ENCODE measurements at regions not wholly inside any gene's neighbourhood (a gene's known extent, or its start where the extent isn't known, plus 50 kb on each side); places are given as distances from the start of the nearest gene placed in this dataset.

DNA sequence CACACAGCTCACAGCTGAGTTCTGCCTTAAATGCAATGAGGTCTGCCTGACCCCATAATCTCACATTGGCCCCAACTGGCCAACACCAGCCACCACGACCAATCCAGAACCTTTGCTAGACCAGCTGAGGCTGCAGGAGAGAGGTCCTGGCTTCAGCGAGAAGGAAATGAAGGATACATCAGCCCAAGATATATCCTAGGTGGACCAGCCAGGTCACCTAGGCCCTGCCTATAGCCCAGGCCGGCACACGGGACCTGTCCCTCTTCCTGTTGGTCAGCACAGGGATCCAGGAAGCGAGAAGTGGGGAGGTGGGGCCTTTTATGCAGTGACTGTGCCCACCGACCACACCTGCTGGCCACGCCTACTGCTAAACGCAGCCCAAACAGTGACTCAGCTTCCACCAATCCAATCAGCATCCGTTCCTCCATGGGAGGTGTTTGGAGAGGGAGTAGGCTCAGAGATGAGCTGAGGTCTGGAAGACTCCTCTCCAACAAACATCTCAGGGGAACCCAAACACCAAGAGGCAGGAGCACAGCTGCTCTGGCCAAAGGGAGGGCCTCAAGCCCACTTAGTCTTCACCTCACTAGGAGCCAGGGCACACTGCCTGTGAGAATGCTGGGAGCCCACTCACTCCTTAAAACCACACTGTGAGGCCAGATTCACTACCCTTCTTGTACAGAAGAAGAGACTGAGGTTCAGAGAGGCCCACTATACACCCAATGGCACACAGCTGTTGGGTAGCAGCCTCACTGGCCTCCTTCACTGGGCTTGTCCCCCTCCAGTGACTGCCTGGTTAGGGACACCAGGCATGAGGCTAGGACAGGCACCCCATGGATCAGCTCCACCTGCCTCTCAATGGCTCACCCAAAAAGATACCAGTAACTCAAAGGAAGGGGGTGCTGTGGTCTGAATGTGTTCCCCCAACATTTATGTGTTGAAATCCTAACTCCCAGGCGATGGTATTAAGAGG, 51.3 kb upstream of the PPP2R5C start:
- Histone ChIP-seq H4K20me1 (ENCODE audit: insufficient read depth, low read length) (no peaks in the 10 kb centered on the region), H3K4me1 (ENCODE audit: insufficient read depth, low read length, poor library complexity, severe bottlenecking) (peaks cover 6% of the 10 kb centered on the region), H3K9me2 (ENCODE audit: insufficient read depth, low read length) (no peaks in the 10 kb centered on the region), H2AFZ (ENCODE audit: low read length) (no peak overlapping the region), H3K4me3 (ENCODE audit: low read depth, low read length, poor library complexity, severe bottlenecking) (no peak overlapping the region), H3K27ac (ENCODE audit: low read depth, low read length, poor library complexity, severe bottlenecking) (no peak overlapping the region), H3K9me3 (ENCODE audit: low read length) (no peaks in the 10 kb centered on the region), H3K79me2 (ENCODE audit: insufficient read depth, low read depth, low read length) (no peaks in the 10 kb centered on the region), H3K36me3 (ENCODE audit: insufficient read depth, low read length) (no peaks in the 10 kb centered on the region), H3K4me2 (ENCODE audit: low read length) (no peak overlapping the region)
- ChIA-PET CTCF (ENCODE audit: unreplicated experiment) (no interaction called here), POLR2A (interaction anchor here (0.5 kb wide), 1 partner anchor 99 kb away, joined by 8 read pairs; no protein-coding TSS in a partner anchor)
- no peak for DNase-seq (ENCODE audit: low spot score)
- TF ChIP-seq, protein P1, sequence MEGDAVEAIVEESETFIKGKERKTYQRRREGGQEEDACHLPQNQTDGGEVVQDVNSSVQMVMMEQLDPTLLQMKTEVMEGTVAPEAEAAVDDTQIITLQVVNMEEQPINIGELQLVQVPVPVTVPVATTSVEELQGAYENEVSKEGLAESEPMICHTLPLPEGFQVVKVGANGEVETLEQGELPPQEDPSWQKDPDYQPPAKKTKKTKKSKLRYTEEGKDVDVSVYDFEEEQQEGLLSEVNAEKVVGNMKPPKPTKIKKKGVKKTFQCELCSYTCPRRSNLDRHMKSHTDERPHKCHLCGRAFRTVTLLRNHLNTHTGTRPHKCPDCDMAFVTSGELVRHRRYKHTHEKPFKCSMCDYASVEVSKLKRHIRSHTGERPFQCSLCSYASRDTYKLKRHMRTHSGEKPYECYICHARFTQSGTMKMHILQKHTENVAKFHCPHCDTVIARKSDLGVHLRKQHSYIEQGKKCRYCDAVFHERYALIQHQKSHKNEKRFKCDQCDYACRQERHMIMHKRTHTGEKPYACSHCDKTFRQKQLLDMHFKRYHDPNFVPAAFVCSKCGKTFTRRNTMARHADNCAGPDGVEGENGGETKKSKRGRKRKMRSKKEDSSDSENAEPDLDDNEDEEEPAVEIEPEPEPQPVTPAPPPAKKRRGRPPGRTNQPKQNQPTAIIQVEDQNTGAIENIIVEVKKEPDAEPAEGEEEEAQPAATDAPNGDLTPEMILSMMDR (conservative IDR thresholded peaks at IDR 0.05; ENCODE audit: low read length): no peak
- no peak for TF ChIP-seq EZH2phosphoT487 (IDR thresholded peaks at IDR 0.05; ENCODE audit: borderline replicate concordance, low read depth, low read length)
- intact Hi-C loops (cut with micrococcal nuclease; ENCODE audit: unreplicated experiment): loop anchor here (5.0 kb wide), 1 partner anchor 62 kb away; no protein-coding TSS in a partner anchor
- no TSS peak for BruUV-seq (replicated peaks)

DNA sequence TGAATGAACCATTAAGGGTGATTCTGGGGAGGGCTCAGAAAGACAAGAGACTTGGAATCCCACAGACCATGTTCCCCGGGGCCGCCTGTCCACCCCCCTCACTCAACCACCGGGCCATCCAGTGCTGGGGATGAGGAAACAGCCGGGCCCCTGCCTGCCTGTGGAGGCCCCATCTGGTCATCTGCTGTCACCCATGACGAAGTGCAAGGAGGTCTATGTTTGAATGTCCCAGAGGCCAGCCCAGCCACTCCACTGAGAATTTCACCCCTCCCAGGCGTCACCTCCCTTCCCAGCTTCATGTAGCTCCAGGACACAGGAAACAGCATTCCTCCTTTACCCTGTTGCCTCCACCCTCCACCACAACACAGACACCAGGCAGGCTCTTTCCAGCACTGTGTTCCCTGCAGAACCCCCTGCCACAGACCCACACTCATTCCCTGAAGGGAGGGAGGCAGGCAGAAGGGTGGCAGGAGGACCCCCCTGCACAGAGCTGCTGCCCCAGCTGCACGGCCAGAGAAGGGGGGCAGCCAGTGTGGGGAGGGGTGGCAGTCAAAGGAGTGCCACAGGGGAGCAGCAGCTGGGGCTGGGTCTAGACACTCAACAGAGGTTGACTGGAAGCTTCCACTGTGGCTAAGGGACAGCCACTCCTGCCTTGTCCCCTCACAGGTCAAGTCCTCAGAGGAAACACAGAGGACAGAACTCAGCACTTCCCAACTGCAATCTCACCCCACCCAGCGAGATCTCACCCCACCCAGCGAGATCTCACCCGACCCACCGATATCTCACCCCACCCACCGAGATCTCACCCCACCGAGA, 50.3 kb upstream of the PPP2R5C start:
- ChIA-PET CTCF (ENCODE audit: unreplicated experiment) (no interaction called here), POLR2A (no interaction called here)
- Histone ChIP-seq H3K4me3 (ENCODE audit: low read depth, low read length, poor library complexity, severe bottlenecking) (no peak overlapping the region), H2AFZ (ENCODE audit: low read length) (no peak overlapping the region), H3K27ac (ENCODE audit: low read depth, low read length, poor library complexity, severe bottlenecking) (no peak overlapping the region), H3K9me3 (ENCODE audit: low read length) (no peaks in the 10 kb centered on the region), H3K36me3 (ENCODE audit: insufficient read depth, low read length) (no peaks in the 10 kb centered on the region), H3K9me2 (ENCODE audit: insufficient read depth, low read length) (no peaks in the 10 kb centered on the region), H3K79me2 (ENCODE audit: insufficient read depth, low read depth, low read length) (no peaks in the 10 kb centered on the region), H3K4me1 (ENCODE audit: insufficient read depth, low read length, poor library complexity, severe bottlenecking) (peaks cover 6% of the 10 kb centered on the region), H4K20me1 (ENCODE audit: insufficient read depth, low read length) (no peaks in the 10 kb centered on the region), H3K4me2 (ENCODE audit: low read length) (no peak overlapping the region)
- no TSS peak for BruUV-seq (replicated peaks)
- no peak for TF ChIP-seq EZH2phosphoT487 (IDR thresholded peaks at IDR 0.05; ENCODE audit: borderline replicate concordance, low read depth, low read length)
- TF ChIP-seq, protein P1 (conservative IDR thresholded peaks at IDR 0.05; ENCODE audit: low read length): no peak
- intact Hi-C loops (cut with micrococcal nuclease; ENCODE audit: unreplicated experiment): no loop called here
- DNase-seq (ENCODE audit: low spot score): no peak

Measured in OCI-LY7 (cell line).